ENCODE measurements at regions not wholly inside any gene's neighbourhood (a gene's known extent, or its start where the extent isn't known, plus 50 kb on each side); places are given as distances from the start of the nearest gene placed in this dataset.
"Not testable (repeated sequence)": the region's sequence is repeated elsewhere in the genome, so short reads cannot be mapped to it uniquely, and the experiment has no call there.

- no peak overlapping the region for H3K4me3 Mint-ChIP-seq (ENCODE audit: unreplicated experiment)
- H3K4me1 Mint-ChIP-seq (ENCODE audit: low read depth, unreplicated experiment), result no peaks in the 10 kb centered on the region
Observed at GRCh38 chr12:17875230-17875629, 214.8 kb downstream of the RERGL start.

GRCh38 chr12:17866802-17867201 is 223.2 kb downstream of the RERGL start:
- Mint-ChIP-seq H3K4me1 (ENCODE audit: low read depth, unreplicated experiment) (no peaks in the 10 kb centered on the region), H3K9me3 (ENCODE audit: unreplicated experiment) (peaks cover 2% of the 10 kb centered on the region), H3K27ac (ENCODE audit: unreplicated experiment) (no peak overlapping the region), H3K4me3 (ENCODE audit: unreplicated experiment) (no peak overlapping the region), H3K36me3 (ENCODE audit: unreplicated experiment) (no peaks in the 10 kb centered on the region), H3K27me3 (ENCODE audit: unreplicated experiment) (no peaks in the 10 kb centered on the region)
- no peak for TF ChIP-seq CTCF (IDR thresholded peaks at IDR 0.05; ENCODE audit: partially characterized antibody, unreplicated experiment)
- no peak for DNase-seq

More at GRCh38 chr12:17875230-17875629, 214.8 kb downstream of the RERGL start:
- Mint-ChIP-seq H3K27ac (ENCODE audit: unreplicated experiment) (no peak overlapping the region), H3K9me3 (ENCODE audit: unreplicated experiment) (peaks cover 2% of the 10 kb centered on the region), H3K36me3 (ENCODE audit: unreplicated experiment) (peaks cover 7% of the 10 kb centered on the region), H3K27me3 (ENCODE audit: unreplicated experiment) (no peaks in the 10 kb centered on the region)
- no peak for TF ChIP-seq CTCF (IDR thresholded peaks at IDR 0.05; ENCODE audit: partially characterized antibody, unreplicated experiment)
- no peak for DNase-seq

GRCh38 chr12:17855548-17855947 is 234.4 kb downstream of the RERGL start:
- H3K4me1 Mint-ChIP-seq (ENCODE audit: low read depth, unreplicated experiment); H3K4me3 Mint-ChIP-seq (ENCODE audit: unreplicated experiment); H3K9me3 Mint-ChIP-seq (ENCODE audit: unreplicated experiment); DNase-seq; H3K27me3 Mint-ChIP-seq (ENCODE audit: unreplicated experiment); H3K36me3 Mint-ChIP-seq (ENCODE audit: unreplicated experiment); H3K27ac Mint-ChIP-seq (ENCODE audit: unreplicated experiment): not testable (repeated sequence)

- H3K4me3 Mint-ChIP-seq (ENCODE audit: unreplicated experiment), result no peak overlapping the region
- no peaks in the 10 kb centered on the region for H3K27me3 Mint-ChIP-seq (ENCODE audit: unreplicated experiment)
- H3K9me3 Mint-ChIP-seq (ENCODE audit: unreplicated experiment), result no peaks in the 10 kb centered on the region
- DNase-seq, result no peak
- no peaks in the 10 kb centered on the region for H3K36me3 Mint-ChIP-seq (ENCODE audit: unreplicated experiment)
- no peak overlapping the region for H3K27ac Mint-ChIP-seq (ENCODE audit: unreplicated experiment)
- TF ChIP-seq CTCF (IDR thresholded peaks at IDR 0.05; ENCODE audit: partially characterized antibody, unreplicated experiment), result no peak
- no peaks in the 10 kb centered on the region for H3K4me1 Mint-ChIP-seq (ENCODE audit: low read depth, unreplicated experiment)
Observed at GRCh38 chr12:17853054-17853453, 236.9 kb downstream of the RERGL start.

GRCh38 chr12:17841496-17841895 is 248.5 kb downstream of the RERGL start:
- DNase-seq, result no peak
- H3K36me3 Mint-ChIP-seq (ENCODE audit: unreplicated experiment), result no peaks in the 10 kb centered on the region

More at GRCh38 chr12:17841496-17841895, 248.5 kb downstream of the RERGL start:
- Mint-ChIP-seq H3K9me3 (ENCODE audit: unreplicated experiment) (no peaks in the 10 kb centered on the region), H3K27me3 (ENCODE audit: unreplicated experiment) (no peaks in the 10 kb centered on the region), H3K4me3 (ENCODE audit: unreplicated experiment) (no peak overlapping the region), H3K27ac (ENCODE audit: unreplicated experiment) (no peak overlapping the region), H3K4me1 (ENCODE audit: low read depth, unreplicated experiment) (no peaks in the 10 kb centered on the region)
- no peak for TF ChIP-seq CTCF (IDR thresholded peaks at IDR 0.05; ENCODE audit: partially characterized antibody, unreplicated experiment)
